ENCODE measurements at regions not wholly inside any gene's neighbourhood (a gene's known extent, or its start where the extent isn't known, plus 50 kb on each side); places are given as distances from the start of the nearest gene placed in this dataset.

GRCh38 chr2:128411431-128411830 lies 92.8 kb upstream of the HS6ST1 start:
- DNase-seq: no peak
- Histone ChIP-seq H3K4me3 (ENCODE audit: low read length) (no peak overlapping the region), H3K4me1 (ENCODE audit: insufficient read depth, low read length) (no peaks in the 10 kb centered on the region), H3K27ac (ENCODE audit: low read depth in 1 of 2, low read length in 2 of 2) (no peak overlapping the region), H3K27me3 (ENCODE audit: control insufficient read depth in 1 of 2, insufficient read depth in 2 of 2, low read length in 2 of 2) (no peaks in the 10 kb centered on the region), H3K36me3 (ENCODE audit: insufficient read depth, low read length) (no peaks in the 10 kb centered on the region), H3K9me3 (ENCODE audit: control insufficient read depth in 1 of 2, insufficient read depth in 1 of 2, low read length in 2 of 2) (peaks cover 0 to 12% of the 10 kb centered on the region in 2 experiments)
- TF ChIP-seq CTCF (IDR thresholded peaks at IDR 0.05): no peak
- ChIA-PET POLR2A (no interaction called here), CTCF (no interaction called here)
- Mint-ChIP-seq H3K9me3 (no peaks in the 10 kb centered on the region), H3K36me3 (ENCODE audit: low read depth) (no peaks in the 10 kb centered on the region), H3K27ac (no peak overlapping the region), H3K4me3 (no peak overlapping the region), H3K27me3 (no peaks in the 10 kb centered on the region), H3K4me1 (ENCODE audit: low read depth) (no peaks in the 10 kb centered on the region)
- ATAC-seq (ENCODE audit: poor library complexity): no peak
- intact Hi-C loops (cut with DNase I, micrococcal nuclease): no loop called here

GRCh38 chr2:128412181-128412871 lies 93.7 kb upstream of the HS6ST1 start:
- no peak for DNase-seq
- H3K4me3 ChIP-seq (ENCODE audit: low read length): no peak overlapping the region
- no peaks in the 10 kb centered on the region for H3K4me1 Mint-ChIP-seq (ENCODE audit: low read depth)
- intact Hi-C loops (cut with DNase I, micrococcal nuclease): no loop called here
- no peaks in the 10 kb centered on the region for H3K4me1 ChIP-seq (ENCODE audit: insufficient read depth, low read length)
- ChIA-PET POLR2A (no interaction called here), CTCF (no interaction called here)
- H3K27me3 Mint-ChIP-seq: no peaks in the 10 kb centered on the region
- H3K27me3 ChIP-seq (ENCODE audit: control insufficient read depth in 1 of 2, insufficient read depth in 2 of 2, low read length in 2 of 2): no peaks in the 10 kb centered on the region
- no peak overlapping the region for H3K27ac Mint-ChIP-seq
- no peaks in the 10 kb centered on the region for H3K9me3 Mint-ChIP-seq
- no peak overlapping the region for H3K27ac ChIP-seq (ENCODE audit: low read depth in 1 of 2, low read length in 2 of 2)
- no peak for TF ChIP-seq CTCF (IDR thresholded peaks at IDR 0.05)
- H3K9me3 ChIP-seq (ENCODE audit: control insufficient read depth in 1 of 2, insufficient read depth in 1 of 2, low read length in 2 of 2): peaks cover 0 to 9% of the 10 kb centered on the region in 2 experiments
- H3K36me3 ChIP-seq (ENCODE audit: insufficient read depth, low read length): no peaks in the 10 kb centered on the region
- H3K36me3 Mint-ChIP-seq (ENCODE audit: low read depth): no peaks in the 10 kb centered on the region
- ATAC-seq (ENCODE audit: poor library complexity): no peak
- H3K4me3 Mint-ChIP-seq: no peak overlapping the region

GRCh38 chr2:128413014-128413717 lies 94.5 kb upstream of the HS6ST1 start:
- no peaks in the 10 kb centered on the region for H3K36me3 Mint-ChIP-seq (ENCODE audit: low read depth)
- no peak overlapping the region for H3K4me3 ChIP-seq (ENCODE audit: low read length)
- H3K4me3 Mint-ChIP-seq: no peak overlapping the region
- ATAC-seq (ENCODE audit: poor library complexity) (no peak), DNase-seq (no peak)
- H3K27ac ChIP-seq (ENCODE audit: low read depth in 1 of 2, low read length in 2 of 2): no peak overlapping the region
- H3K9me3 Mint-ChIP-seq: no peaks in the 10 kb centered on the region
- no peaks in the 10 kb centered on the region for H3K27me3 ChIP-seq (ENCODE audit: control insufficient read depth in 1 of 2, insufficient read depth in 2 of 2, low read length in 2 of 2)
- ChIA-PET CTCF (no interaction called here), POLR2A (no interaction called here)
- H3K36me3 ChIP-seq (ENCODE audit: insufficient read depth, low read length): no peaks in the 10 kb centered on the region
- TF ChIP-seq CTCF (IDR thresholded peaks at IDR 0.05): no peak
- no peaks in the 10 kb centered on the region for H3K27me3 Mint-ChIP-seq
- H3K4me1 ChIP-seq (ENCODE audit: insufficient read depth, low read length): no peaks in the 10 kb centered on the region
- no peaks in the 10 kb centered on the region for H3K4me1 Mint-ChIP-seq (ENCODE audit: low read depth)
- intact Hi-C loops (cut with DNase I, micrococcal nuclease): no loop called here
- no peak overlapping the region for H3K27ac Mint-ChIP-seq
- peaks cover 0 to 4% of the 10 kb centered on the region in 2 experiments for H3K9me3 ChIP-seq (ENCODE audit: control insufficient read depth in 1 of 2, insufficient read depth in 1 of 2, low read length in 2 of 2)

Data from CD4-positive, alpha-beta T cell (primary cell).